ENCODE measurements at regions not wholly inside any gene's neighbourhood (a gene's known extent, or its start where the extent isn't known, plus 50 kb on each side); places are given as distances from the start of the nearest gene placed in this dataset.
"Not testable (repeated sequence)": the region's sequence is repeated elsewhere in the genome, so short reads cannot be mapped to it uniquely, and the experiment has no call there.

DNA sequence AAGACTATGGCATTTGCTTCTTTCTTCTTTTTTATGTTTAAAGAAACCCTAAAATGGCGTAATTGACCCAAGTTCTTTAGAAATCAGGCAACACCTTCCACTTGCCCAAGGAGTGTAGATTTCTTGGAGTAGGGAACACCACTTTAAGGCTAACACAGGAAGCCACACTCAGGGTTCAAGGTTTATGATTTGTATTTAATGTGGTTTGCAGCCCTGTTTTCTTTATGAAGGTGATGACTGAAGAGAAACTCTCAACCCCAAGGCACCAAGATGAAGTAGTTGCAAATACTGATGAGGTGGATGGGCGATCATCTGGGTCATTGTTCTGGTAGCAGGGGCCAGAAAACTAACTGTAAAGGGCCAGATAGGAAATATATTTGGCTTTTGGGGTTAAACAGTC lies 101.1 kb downstream of the DLEU7 start:
- Histone ChIP-seq H3K27ac (no peak overlapping the region), H3K27me3 (no peaks in the 10 kb centered on the region), H3K9me3 (no peaks in the 10 kb centered on the region), H3K4me1 (no peaks in the 10 kb centered on the region), H3K36me3 (no peaks in the 10 kb centered on the region), H3K4me3 (no peak overlapping the region)
- ATAC-seq (no peak), FAIRE-seq (no peak), DNase-seq (no peak)
- TF ChIP-seq, protein P1, sequence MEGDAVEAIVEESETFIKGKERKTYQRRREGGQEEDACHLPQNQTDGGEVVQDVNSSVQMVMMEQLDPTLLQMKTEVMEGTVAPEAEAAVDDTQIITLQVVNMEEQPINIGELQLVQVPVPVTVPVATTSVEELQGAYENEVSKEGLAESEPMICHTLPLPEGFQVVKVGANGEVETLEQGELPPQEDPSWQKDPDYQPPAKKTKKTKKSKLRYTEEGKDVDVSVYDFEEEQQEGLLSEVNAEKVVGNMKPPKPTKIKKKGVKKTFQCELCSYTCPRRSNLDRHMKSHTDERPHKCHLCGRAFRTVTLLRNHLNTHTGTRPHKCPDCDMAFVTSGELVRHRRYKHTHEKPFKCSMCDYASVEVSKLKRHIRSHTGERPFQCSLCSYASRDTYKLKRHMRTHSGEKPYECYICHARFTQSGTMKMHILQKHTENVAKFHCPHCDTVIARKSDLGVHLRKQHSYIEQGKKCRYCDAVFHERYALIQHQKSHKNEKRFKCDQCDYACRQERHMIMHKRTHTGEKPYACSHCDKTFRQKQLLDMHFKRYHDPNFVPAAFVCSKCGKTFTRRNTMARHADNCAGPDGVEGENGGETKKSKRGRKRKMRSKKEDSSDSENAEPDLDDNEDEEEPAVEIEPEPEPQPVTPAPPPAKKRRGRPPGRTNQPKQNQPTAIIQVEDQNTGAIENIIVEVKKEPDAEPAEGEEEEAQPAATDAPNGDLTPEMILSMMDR (IDR thresholded peaks at IDR 0.05): no peak
- intact Hi-C loops (cut with DNase I): no loop called here
- WGBS, 2 donors: 79 to 91% methylated on average over 2 of the region's 2 CpGs

DNA sequence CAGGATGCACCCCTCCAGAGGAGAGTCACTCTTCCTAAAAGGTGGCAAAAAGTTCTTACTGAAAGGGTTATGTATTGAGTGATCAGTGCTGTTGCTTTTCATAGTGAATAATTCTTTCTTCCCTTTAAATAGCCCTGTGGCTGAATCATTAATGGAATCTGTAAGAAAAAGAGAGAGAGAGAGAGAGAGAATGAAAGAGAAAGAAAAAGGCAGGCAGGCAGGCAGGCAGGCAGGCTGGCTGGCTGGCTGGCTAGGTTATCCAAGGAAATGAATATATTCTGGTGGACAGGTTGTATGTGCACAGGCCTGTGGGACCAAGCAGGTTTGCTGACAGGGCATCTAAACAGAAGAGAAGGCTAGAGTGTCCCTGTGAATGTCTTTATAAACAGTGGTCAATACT lies 100.5 kb downstream of the DLEU7 start:
- no peak for FAIRE-seq
- no peak for DNase-seq
- TF ChIP-seq, protein P1 (IDR thresholded peaks at IDR 0.05): no peak
- Histone ChIP-seq H3K27me3 (no peaks in the 10 kb centered on the region), H3K27ac (no peak overlapping the region), H3K9me3 (no peaks in the 10 kb centered on the region), H3K36me3 (no peaks in the 10 kb centered on the region), H3K4me1 (no peaks in the 10 kb centered on the region), H3K4me3 (no peak overlapping the region)
- intact Hi-C loops (cut with DNase I): no loop called here
- ATAC-seq: no peak

GRCh38 chr13:50744116-50744660 lies 99.3 kb downstream of the DLEU7 start:
- TF ChIP-seq, protein P1 (IDR thresholded peaks at IDR 0.05): no peak
- no peaks in the 10 kb centered on the region for H3K36me3 ChIP-seq
- H3K4me3 ChIP-seq: no peak overlapping the region
- no peaks in the 10 kb centered on the region for H3K4me1 ChIP-seq
- no peaks in the 10 kb centered on the region for H3K9me3 ChIP-seq
- no peaks in the 10 kb centered on the region for H3K27me3 ChIP-seq
- ATAC-seq (no peak), DNase-seq (no peak), FAIRE-seq (no peak)
- intact Hi-C loops (cut with DNase I): no loop called here
- H3K27ac ChIP-seq: no peak overlapping the region
- 66 to 67% methylated on average over 6 of the region's 6 CpGs for whole genome bisulfite sequencing, 2 donors

- Histone ChIP-seq H3K4me3 (no peak overlapping the region), H3K9me3 (no peaks in the 10 kb centered on the region), H3K36me3 (no peaks in the 10 kb centered on the region), H3K4me1 (no peaks in the 10 kb centered on the region), H3K27me3 (no peaks in the 10 kb centered on the region), H3K27ac (no peak overlapping the region)
- TF ChIP-seq, protein P1 (IDR thresholded peaks at IDR 0.05): no peak
- 51 to 52% methylated on average over 4 of the region's 4 CpGs for WGBS, 2 donors
- intact Hi-C loops (cut with DNase I): no loop called here
- DNase-seq: no peak
- ATAC-seq: no peak
- FAIRE-seq: no peak
These were observed 97.9 kb downstream of the DLEU7 start for GRCh38 chr13:50745542-50746115.

DNA sequence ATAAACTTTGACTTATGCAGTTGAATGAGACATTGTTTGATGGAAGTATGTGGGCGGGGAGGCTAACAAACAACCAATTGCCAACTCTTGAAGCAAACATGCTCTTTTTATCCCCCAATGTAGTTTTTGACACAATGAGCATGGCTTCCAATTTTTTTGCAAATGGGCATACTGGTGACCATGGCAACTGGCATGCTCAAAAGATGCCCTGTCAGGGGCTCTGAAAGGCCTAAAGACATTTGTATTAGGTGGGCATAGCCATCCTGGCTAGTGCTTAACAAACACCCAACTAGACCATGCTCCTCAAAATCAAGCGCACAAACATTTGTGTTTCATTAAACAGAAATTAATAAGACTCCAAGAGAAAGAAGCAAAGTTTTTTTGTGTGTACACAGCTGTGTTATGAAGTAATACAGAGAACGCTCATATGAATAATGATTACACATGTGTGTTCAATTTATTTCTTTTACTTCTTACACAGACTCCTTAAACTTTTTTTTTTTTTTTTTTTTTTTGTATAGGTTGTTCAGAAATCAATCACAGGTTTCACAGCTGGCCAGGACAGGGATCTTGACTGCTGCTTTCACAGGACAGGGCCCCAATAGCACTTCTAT lies 95.6 kb downstream of the DLEU7 start:
- no peaks in the 10 kb centered on the region for H3K4me1 ChIP-seq
- no peak for DNase-seq
- intact Hi-C loops (cut with DNase I): no loop called here
- H3K4me3 ChIP-seq: no peak overlapping the region
- ATAC-seq: no peak
- H3K9me3 ChIP-seq: no peaks in the 10 kb centered on the region
- no peak for FAIRE-seq
- WGBS, 2 donors: 60 to 83% methylated on average over 3 of the region's 3 CpGs
- no peaks in the 10 kb centered on the region for H3K36me3 ChIP-seq
- no peak overlapping the region for H3K27ac ChIP-seq
- no peaks in the 10 kb centered on the region for H3K27me3 ChIP-seq
- TF ChIP-seq, protein P1 (IDR thresholded peaks at IDR 0.05): no peak

DNA sequence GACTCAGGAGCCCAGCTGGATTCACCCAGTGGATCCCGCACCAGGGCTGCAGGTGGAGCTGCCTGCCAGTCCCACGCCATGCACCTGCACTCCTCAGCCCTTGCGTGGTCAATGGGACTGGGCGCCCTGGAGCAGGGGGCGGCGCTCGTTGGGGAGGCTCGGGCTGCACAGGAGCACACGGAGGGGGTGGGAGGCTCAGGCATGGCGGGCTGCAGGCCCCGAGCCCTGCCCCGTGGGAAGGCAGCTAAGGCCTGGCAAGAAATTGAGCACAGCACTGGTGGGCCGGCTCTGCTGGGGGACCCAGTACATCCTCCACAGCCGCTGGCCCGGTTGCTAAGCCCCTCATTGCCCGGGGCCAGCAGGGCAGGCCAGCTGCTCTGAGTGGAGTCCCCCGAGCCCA lies 90.3 kb downstream of the DLEU7 start:
- H3K27ac ChIP-seq; H3K36me3 ChIP-seq; DNase-seq; intact Hi-C loops (cut with DNase I); ATAC-seq; FAIRE-seq; H3K9me3 ChIP-seq; H3K4me3 ChIP-seq; H3K4me1 ChIP-seq; H3K27me3 ChIP-seq: not testable (repeated sequence)
- WGBS, 2 donors: 91 to 99% methylated on average over 17 of the region's 17 CpGs

GRCh38 chr13:50755862-50756685 lies 87.4 kb downstream of the DLEU7 start:
- WGBS, 2 donors: 83 to 94% methylated on average over 8 of the region's 8 CpGs
- H3K4me1 ChIP-seq; H3K36me3 ChIP-seq; ATAC-seq; intact Hi-C loops (cut with DNase I); H3K4me3 ChIP-seq; H3K27me3 ChIP-seq; FAIRE-seq; H3K9me3 ChIP-seq; H3K27ac ChIP-seq; DNase-seq: not testable (repeated sequence)

All from pancreas (tissue), 10 donors.